ENCODE measurements at regions not wholly inside any gene's neighbourhood (a gene's known extent, or its start where the extent isn't known, plus 50 kb on each side); places are given as distances from the start of the nearest gene placed in this dataset.

DNA sequence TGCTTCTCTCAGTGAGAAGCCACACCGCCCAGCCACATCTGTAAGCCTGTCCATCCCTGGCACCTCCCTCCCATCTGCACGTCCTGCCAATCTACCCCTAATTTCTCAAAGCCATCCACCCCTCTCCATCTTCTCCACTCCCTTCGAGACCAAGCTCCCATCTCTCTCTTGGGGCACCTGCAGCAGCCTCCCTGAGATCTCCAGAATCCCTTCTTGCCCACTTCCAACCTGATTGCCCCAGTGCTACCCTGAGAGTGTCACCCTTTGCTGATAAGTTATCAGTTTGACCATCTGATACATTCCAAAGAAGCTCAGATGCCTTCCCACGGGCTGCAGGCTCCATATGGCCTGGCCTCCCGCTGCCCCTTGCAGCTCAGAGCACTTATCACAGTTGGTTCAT lies 496.1 kb downstream of the SHQ1 start:
- ATAC-seq (no peak), DNase-seq (no peak)
- Histone ChIP-seq H3K27ac (no peak overlapping the region), H3K9me3 (no peaks in the 10 kb centered on the region), H3K4me3 (no peak overlapping the region), H3K4me1 (no peaks in the 10 kb centered on the region), H3K36me3 (no peaks in the 10 kb centered on the region), H3K27me3 (no peaks in the 10 kb centered on the region)
- WGBS (ENCODE audit: insufficient coverage, low coverage, low lambda C conversion rate, missing lambda C conversion rate): 73% methylated on average over 4 of the region's 5 CpGs
- intact Hi-C loops (cut with DNase I): no loop called here
- no peak for TF ChIP-seq POLR2A (IDR thresholded peaks at IDR 0.05)
- TF ChIP-seq, protein P1, sequence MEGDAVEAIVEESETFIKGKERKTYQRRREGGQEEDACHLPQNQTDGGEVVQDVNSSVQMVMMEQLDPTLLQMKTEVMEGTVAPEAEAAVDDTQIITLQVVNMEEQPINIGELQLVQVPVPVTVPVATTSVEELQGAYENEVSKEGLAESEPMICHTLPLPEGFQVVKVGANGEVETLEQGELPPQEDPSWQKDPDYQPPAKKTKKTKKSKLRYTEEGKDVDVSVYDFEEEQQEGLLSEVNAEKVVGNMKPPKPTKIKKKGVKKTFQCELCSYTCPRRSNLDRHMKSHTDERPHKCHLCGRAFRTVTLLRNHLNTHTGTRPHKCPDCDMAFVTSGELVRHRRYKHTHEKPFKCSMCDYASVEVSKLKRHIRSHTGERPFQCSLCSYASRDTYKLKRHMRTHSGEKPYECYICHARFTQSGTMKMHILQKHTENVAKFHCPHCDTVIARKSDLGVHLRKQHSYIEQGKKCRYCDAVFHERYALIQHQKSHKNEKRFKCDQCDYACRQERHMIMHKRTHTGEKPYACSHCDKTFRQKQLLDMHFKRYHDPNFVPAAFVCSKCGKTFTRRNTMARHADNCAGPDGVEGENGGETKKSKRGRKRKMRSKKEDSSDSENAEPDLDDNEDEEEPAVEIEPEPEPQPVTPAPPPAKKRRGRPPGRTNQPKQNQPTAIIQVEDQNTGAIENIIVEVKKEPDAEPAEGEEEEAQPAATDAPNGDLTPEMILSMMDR (IDR thresholded peaks at IDR 0.05): no peak

DNA sequence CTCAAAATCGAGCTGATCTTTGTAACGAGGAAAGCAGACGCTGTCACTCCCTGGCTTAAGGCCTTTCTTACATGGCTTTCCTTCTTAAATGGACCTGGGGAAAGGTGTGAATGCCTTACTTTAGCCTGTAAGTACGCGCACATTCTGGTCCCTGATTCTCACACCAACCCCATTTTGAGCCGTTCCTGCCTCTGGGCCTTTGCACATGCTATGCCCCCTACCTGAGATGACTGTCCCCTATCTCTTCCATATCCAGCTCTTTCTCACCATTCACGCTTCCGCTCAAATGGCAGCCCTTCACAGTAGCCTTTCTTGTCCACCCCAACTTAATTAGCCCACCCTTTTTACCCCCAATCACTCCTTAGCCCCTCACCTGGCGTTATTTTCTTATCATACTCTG lies 496.7 kb downstream of the SHQ1 start:
- Histone ChIP-seq H3K36me3 (no peaks in the 10 kb centered on the region), H3K27ac (no peak overlapping the region), H3K4me3 (no peak overlapping the region), H3K4me1 (no peaks in the 10 kb centered on the region), H3K27me3 (no peaks in the 10 kb centered on the region), H3K9me3 (no peaks in the 10 kb centered on the region)
- intact Hi-C loops (cut with DNase I): no loop called here
- TF ChIP-seq, protein P1 (IDR thresholded peaks at IDR 0.05): no peak
- no peak for TF ChIP-seq POLR2A (IDR thresholded peaks at IDR 0.05)
- no peak for ATAC-seq
- whole genome bisulfite sequencing (ENCODE audit: insufficient coverage, low coverage, low lambda C conversion rate, missing lambda C conversion rate): 97% methylated on average over 9 of the region's 9 CpGs
- no peak for DNase-seq

DNA sequence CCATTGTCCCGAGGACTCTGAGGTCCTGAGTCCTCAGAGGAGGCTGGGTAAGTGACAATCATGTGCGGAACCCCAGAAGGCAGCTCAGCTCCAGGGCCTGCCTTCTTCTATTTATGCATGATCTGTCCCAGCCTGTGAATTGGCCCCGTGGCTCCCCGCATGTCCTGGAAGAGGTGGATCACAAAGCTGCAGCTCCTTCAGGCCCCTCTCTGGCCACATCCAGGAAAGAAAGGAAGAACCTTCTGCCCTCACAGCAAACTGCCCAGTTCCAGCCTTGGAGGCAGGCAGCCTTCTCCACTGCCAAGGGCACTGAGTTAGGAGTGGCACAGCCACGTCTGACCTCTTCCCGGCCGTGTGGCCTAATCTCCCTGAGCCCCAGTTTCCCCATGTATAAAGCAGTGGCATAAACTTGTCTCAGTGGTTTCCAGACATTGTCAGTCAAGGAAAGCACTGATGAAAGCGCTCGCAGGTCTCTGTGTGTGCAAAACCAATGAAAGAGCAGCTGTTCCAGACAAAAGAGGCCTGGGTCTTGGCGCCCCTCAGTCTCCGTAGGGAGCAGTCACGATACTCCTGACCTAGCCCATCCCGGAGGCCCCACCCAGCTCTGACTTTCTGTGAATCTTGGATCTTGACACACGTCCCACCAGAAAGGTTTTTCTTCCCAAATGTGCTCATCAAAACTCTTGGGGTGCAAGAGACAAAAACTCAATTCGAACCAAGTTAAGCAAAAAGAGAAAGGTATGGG lies 497.3 kb downstream of the SHQ1 start:
- no peaks in the 10 kb centered on the region for H3K36me3 ChIP-seq
- WGBS (ENCODE audit: insufficient coverage, low coverage, low lambda C conversion rate, missing lambda C conversion rate): 66% methylated on average over 7 of the region's 15 CpGs
- no peaks in the 10 kb centered on the region for H3K9me3 ChIP-seq
- H3K4me1 ChIP-seq: no peaks in the 10 kb centered on the region
- no peaks in the 10 kb centered on the region for H3K27me3 ChIP-seq
- no peak for DNase-seq
- intact Hi-C loops (cut with DNase I): no loop called here
- H3K4me3 ChIP-seq: no peak overlapping the region
- no peak for TF ChIP-seq POLR2A (IDR thresholded peaks at IDR 0.05)
- TF ChIP-seq, protein P1 (IDR thresholded peaks at IDR 0.05): no peak
- ATAC-seq: no peak
- H3K27ac ChIP-seq: no peak overlapping the region

DNA sequence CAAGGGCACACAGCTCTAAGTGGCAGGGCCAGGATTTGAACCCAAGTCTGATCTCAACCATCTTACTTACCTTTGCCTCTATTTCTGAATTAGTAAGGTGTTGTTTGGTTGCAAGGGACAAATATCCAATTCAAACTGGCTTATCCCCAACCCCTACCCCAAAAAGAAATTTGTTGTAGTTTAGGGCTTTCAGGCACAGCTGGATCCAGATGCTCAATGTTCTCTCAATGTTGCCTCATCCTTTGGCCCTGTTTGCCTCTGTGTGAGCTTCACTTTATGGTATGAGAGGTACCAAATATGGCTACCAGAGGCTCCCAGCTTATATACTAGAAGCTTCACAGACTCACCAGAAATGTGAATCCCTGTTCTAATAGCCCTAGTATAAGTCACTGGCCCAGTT lies 499.9 kb downstream of the SHQ1 start:
- no peaks in the 10 kb centered on the region for H3K4me1 ChIP-seq
- intact Hi-C loops (cut with DNase I): no loop called here
- TF ChIP-seq, protein P1 (IDR thresholded peaks at IDR 0.05): no peak
- H3K9me3 ChIP-seq: no peaks in the 10 kb centered on the region
- H3K27ac ChIP-seq: no peak overlapping the region
- ATAC-seq (no peak), DNase-seq (no peak)
- H3K4me3 ChIP-seq: no peak overlapping the region
- H3K36me3 ChIP-seq: no peaks in the 10 kb centered on the region
- H3K27me3 ChIP-seq: no peaks in the 10 kb centered on the region

All from right lobe of liver (tissue), 6 donors.